Spleen (tissue), 11 donors: ENCODE measurements at regions not wholly inside any gene's neighbourhood (a gene's known extent, or its start where the extent isn't known, plus 50 kb on each side); places are given as distances from the start of the nearest gene placed in this dataset.

Experiments used
- DNase-seq: peaks from one replicate; pipeline ENCODE4 v3.0.0-alpha.2; 2020
- H3K27ac ChIP-seq, 8 donors: fragments of 200-600 bp; sonication (generic) in 7 of 8; 1 replicate in 4 of 8; 2 replicates in 4 of 8; pipeline versions ENCODE4 v1.5.0 to v1.8.0; 2016 to 2021; ENCODE audit warnings: inconsistent platforms in 4 of 8, mild to moderate bottlenecking in 4 of 8, moderate library complexity in 1 of 8
- H3K27me3 ChIP-seq, 7 donors: fragments of 200-600 bp; sonication (generic) in 6 of 7; replicated peaks in 1 of 7; 1 replicate in 4 of 7; 2 replicates in 3 of 7; pipeline versions ENCODE4 v1.5.0 to v1.8.0; 2016 to 2021; ENCODE audit warnings: inconsistent platforms in 3 of 7, mild to moderate bottlenecking in 1 of 7
- H3K36me3 ChIP-seq, 6 donors: fragments of 200-600 bp; sonication (generic) in 5 of 6; 1 replicate in 4 of 6; 2 replicates in 2 of 6; pipeline versions ENCODE4 v1.5.0 to v1.8.0; 2016 to 2021; ENCODE audit warnings: inconsistent platforms in 2 of 6
- H3K4me1 ChIP-seq, 6 donors: fragments of 200-600 bp; sonication (generic) in 5 of 6; 1 replicate in 3 of 6; 2 replicates in 3 of 6; pipeline versions ENCODE4 v1.5.0 to v1.8.0; 2016 to 2021; ENCODE audit warnings: inconsistent platforms in 3 of 6
- H3K4me3 ChIP-seq, 8 donors: fragments of 200-600 bp; sonication (generic) in 7 of 8; 1 replicate in 4 of 8; 2 replicates in 4 of 8; pipeline versions ENCODE4 v1.5.0 to v1.8.0; 2016 to 2021; ENCODE audit warnings: inconsistent platforms in 4 of 8, mild to moderate bottlenecking in 4 of 8, moderate library complexity in 2 of 8
- H3K9me3 ChIP-seq, 8 donors: fragments of 200-600 bp; sonication (generic) in 7 of 8; 1 replicate in 4 of 8; 2 replicates in 4 of 8; pipeline versions ENCODE4 v1.5.0 to v1.8.0; 2016 to 2021; ENCODE audit warnings: inconsistent platforms in 4 of 8
- POLR2A ChIP-seq, 3 donors: fragments of 450-650 bp; IDR thresholded peaks; one replicate each; pipeline ENCODE4 v1.5.1; 2017; ENCODE audit warnings: antibody characterized with exemption in 3 of 3, mild to moderate bottlenecking in 1 of 3
- POLR2AphosphoS5 ChIP-seq, 3 donors: sonication (generic); formaldehyde crosslinking; IDR thresholded peaks; one replicate each; pipeline ENCODE4 v1.5.1; 2017; ENCODE audit warnings: antibody characterized with exemption in 3 of 3
- WGBS, 5 donors: extraction: QIAGEN DNeasy Blood & Tissue Kit in 3 of 5; methylation state at CpG; one replicate each; pipeline versions ENCODE4 v1.1.5 to v1.1.7; 2013 to 2018; 5-methylcytosine and 5-hydroxymethylcytosine counted together
- intact Hi-C: fragments of 100-400 bp; cut with DNase I; formaldehyde crosslinking; loops from one replicate; pipeline ENCODE4 v1.15.0; 2023; ENCODE audit warnings: low total_unique reads
- TF ChIP-seq, protein P1 (sequence below), 11 experiments: fragments of 200-600 bp in 7 of 11; fragments of 450-650 bp in 4 of 11; sonication (generic) in 4 of 11; IDR thresholded peaks in 8 of 11; conservative IDR thresholded peaks in 3 of 11; 1 replicate in 7 of 11; 2 replicates in 4 of 11; pipeline versions ENCODE4 v1.4.0 to v1.8.0; 2016 to 2021; ENCODE audit warnings: antibody characterized with exemption in 11 of 11, inconsistent platforms in 4 of 11, mild to moderate bottlenecking in 1 of 11
- donor health status: healthy with polysubstance abuse.
- donor health status: DM: no; HTN: no; CAD: no; lungs with moderate emphysema.
- donor health status: DM: no; HTN: no; CAD: no.
- donor health status: Bipolar disorder and iron deficiency.
- donor health status: healthy.
- donor health status: DM: no; HTN: no; CAD: no.
- donor health status: DM: yes; HTN: yes; CAD: no.

DNA sequence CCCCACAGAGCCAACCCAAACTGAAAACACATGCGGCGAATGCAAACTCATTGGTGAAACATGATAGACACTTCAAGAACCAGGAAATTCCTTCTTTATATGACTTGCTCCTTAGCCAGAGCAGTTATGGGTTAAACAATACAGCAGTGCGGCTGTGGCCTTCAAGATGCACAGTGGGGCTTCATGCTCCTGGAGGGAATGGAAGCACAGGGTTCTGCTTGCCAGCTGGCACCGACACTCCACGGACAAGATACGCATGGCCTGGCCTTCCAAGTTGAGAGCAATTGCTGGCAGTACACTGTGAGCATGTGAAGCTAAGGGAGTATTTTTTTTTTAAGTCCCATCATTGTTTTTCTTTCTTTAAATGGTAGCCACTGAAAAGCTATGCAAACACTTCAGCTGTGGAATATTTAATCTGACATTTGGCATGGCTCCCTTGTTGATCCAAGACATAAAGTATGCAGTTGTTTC, 451.6 kb upstream of the CD180 start:
- 82 to 94% (median 86%) methylated on average over 6 of the region's 6 CpGs for WGBS, 5 donors
- peak overlapping the region in 5 of 8 donors; percentile 4 to 48 (median 31) for H3K27ac ChIP-seq

DNA sequence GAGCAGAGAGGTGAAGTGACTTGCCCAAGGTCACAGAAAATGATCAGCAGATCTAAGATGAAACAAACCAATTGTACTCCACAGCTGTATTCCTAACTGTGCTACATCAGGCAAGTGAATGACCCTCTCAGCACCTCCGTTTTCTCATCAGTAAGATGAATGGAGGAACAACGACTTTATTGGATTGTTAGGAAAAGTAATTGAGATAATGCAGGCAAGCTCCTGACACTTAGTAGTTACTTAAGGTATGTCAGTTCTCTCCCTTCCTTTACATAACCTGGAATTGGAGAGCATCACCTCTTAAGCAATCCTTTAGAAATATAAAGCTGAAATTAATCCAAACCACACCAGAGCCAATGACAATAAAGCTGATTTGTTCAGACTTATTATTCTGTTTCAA, 451.2 kb upstream of the CD180 start:
- H3K36me3 ChIP-seq = no peaks in the 10 kb centered on the region
- TF ChIP-seq POLR2AphosphoS5 (IDR thresholded peaks at IDR 0.05) (no peak), POLR2A (IDR thresholded peaks at IDR 0.05) (no peak)
- TF ChIP-seq, protein P1, sequence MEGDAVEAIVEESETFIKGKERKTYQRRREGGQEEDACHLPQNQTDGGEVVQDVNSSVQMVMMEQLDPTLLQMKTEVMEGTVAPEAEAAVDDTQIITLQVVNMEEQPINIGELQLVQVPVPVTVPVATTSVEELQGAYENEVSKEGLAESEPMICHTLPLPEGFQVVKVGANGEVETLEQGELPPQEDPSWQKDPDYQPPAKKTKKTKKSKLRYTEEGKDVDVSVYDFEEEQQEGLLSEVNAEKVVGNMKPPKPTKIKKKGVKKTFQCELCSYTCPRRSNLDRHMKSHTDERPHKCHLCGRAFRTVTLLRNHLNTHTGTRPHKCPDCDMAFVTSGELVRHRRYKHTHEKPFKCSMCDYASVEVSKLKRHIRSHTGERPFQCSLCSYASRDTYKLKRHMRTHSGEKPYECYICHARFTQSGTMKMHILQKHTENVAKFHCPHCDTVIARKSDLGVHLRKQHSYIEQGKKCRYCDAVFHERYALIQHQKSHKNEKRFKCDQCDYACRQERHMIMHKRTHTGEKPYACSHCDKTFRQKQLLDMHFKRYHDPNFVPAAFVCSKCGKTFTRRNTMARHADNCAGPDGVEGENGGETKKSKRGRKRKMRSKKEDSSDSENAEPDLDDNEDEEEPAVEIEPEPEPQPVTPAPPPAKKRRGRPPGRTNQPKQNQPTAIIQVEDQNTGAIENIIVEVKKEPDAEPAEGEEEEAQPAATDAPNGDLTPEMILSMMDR (IDR thresholded peaks at IDR 0.05 in 8 of 11, conservative IDR thresholded peaks at IDR 0.05 in 3 of 11) = no peak
- H3K4me1 ChIP-seq = no peaks in the 10 kb centered on the region
- peak overlapping the region in 4 of 8 donors; percentile 14 to 48 (median 37) for H3K27ac ChIP-seq
- intact Hi-C loops = no loop called here
- no peak overlapping the region for H3K4me3 ChIP-seq
- no peak for DNase-seq
- H3K27me3 ChIP-seq = no peaks in the 10 kb centered on the region
- 65 to 83% (median 75%) methylated on average over 2 of the region's 2 CpGs for WGBS, 5 donors
- peaks cover 0 to 19% (median 11%) of the 10 kb centered on the region in 8 donors for H3K9me3 ChIP-seq

More for the DNA sequence above, 451.6 kb upstream of the CD180 start:
- DNase-seq = no peak
- intact Hi-C loops = no loop called here
- TF ChIP-seq, protein P1 (IDR thresholded peaks at IDR 0.05 in 8 of 11, conservative IDR thresholded peaks at IDR 0.05 in 3 of 11) = no peak
- peak in 2 of 3 donors; percentile 23 to 36 for TF ChIP-seq POLR2AphosphoS5 (IDR thresholded peaks at IDR 0.05)
- H3K9me3 ChIP-seq = peaks cover 0 to 19% (median 11%) of the 10 kb centered on the region in 8 donors
- no peak overlapping the region for H3K4me3 ChIP-seq
- no peaks in the 10 kb centered on the region for H3K4me1 ChIP-seq
- no peaks in the 10 kb centered on the region for H3K36me3 ChIP-seq
- H3K27me3 ChIP-seq = no peaks in the 10 kb centered on the region

DNA sequence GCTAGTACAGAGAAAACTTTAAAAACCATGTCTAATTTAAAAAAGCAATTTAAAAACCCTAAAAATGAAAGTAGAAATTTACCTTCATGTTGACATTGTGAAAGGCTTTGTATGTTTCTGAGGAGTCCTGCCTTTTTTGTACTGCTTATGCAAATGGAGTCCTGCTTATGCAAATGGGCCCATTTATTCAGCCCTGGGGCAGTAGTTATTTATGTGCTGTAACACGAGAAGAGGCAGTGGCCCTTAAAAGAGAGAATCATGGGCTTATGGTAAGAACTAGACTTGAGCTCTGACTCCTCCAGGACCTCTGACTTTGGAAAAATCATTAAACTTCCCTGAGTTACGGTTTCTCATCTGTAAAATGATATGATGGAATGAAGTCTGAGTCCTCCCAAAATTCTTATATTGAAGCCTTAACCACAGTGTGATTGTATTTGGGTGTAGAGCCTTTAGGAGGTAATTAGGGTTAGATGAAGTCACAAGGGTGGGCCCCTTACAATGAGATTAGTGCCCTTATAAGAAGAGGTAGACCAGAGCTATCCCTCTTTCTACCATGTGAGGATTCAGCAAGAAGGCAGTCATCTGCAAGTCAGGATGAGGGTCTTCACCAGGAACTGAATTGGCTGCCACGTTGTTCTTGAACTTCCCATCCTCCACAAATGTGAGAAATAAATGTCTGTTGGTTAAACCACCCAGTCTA, 447.8 kb upstream of the CD180 start:
- peaks cover 0 to 19% (median 11%) of the 10 kb centered on the region in 8 donors for H3K9me3 ChIP-seq
- WGBS, 5 donors = 84 to 93% (median 89%) methylated on average over 3 of the region's 3 CpGs
- H3K27me3 ChIP-seq = no peaks in the 10 kb centered on the region
- no peaks in the 10 kb centered on the region for H3K36me3 ChIP-seq
- intact Hi-C loops = no loop called here
- TF ChIP-seq POLR2AphosphoS5 (IDR thresholded peaks at IDR 0.05) = no peak
- no peak for TF ChIP-seq POLR2A (IDR thresholded peaks at IDR 0.05)
- TF ChIP-seq, protein P1 (IDR thresholded peaks at IDR 0.05 in 8 of 11, conservative IDR thresholded peaks at IDR 0.05 in 3 of 11) = no peak
- DNase-seq = no peak
- H3K4me1 ChIP-seq = peaks cover 0 to 5% (median 0%) of the 10 kb centered on the region in 6 donors
- no peak overlapping the region for H3K27ac ChIP-seq
- no peak overlapping the region for H3K4me3 ChIP-seq

DNA sequence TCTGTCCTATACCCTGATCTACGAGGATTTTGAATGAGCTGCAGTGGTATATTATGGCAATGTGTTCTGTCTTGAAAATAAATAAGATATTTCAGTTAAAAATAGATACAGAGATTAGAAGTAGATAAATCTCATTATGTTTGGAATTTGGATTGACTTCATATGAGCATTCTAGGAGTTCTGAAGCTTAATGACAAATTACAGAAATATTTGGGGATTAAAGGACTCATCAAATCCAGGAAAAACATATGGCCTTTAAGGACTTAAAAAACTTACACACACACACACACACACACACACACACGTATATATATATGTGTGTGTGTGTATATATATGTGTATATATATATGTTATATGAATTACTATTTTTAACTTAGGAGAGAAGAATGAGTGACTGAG, 446.9 kb upstream of the CD180 start:
- no peak for DNase-seq
- Histone ChIP-seq H3K27ac (no peak overlapping the region), H3K9me3 (peaks cover 0 to 19% (median 11%) of the 10 kb centered on the region in 8 donors), H3K4me1 (peaks cover 0 to 5% (median 0%) of the 10 kb centered on the region in 6 donors), H3K36me3 (no peaks in the 10 kb centered on the region), H3K4me3 (no peak overlapping the region), H3K27me3 (no peaks in the 10 kb centered on the region)
- intact Hi-C loops = no loop called here
- 53 to 78% (median 68%) methylated on average over 2 of the region's 2 CpGs for WGBS, 5 donors
- TF ChIP-seq POLR2AphosphoS5 (IDR thresholded peaks at IDR 0.05) = no peak
- TF ChIP-seq, protein P1 (IDR thresholded peaks at IDR 0.05 in 8 of 11, conservative IDR thresholded peaks at IDR 0.05 in 3 of 11) = no peak
- no peak for TF ChIP-seq POLR2A (IDR thresholded peaks at IDR 0.05)
